IMR-90 (cell line): ENCODE measurements at regions not wholly inside any gene's neighbourhood (a gene's known extent, or its start where the extent isn't known, plus 50 kb on each side); places are given as distances from the start of the nearest gene placed in this dataset.

Source experiments
- ATAC-seq: fragments of 200-7000 bp; cut with Tn5 transposase; 2 replicates; pipeline ENCODE4 v1.9.1; 2020; ENCODE audit warnings: low read depth, mild to moderate bottlenecking, moderate library complexity
- BruUV-seq: library from RNA; stranded (reverse); fragments of 400-500 nt; replicated peaks from 2 replicates; lab custom pipeline; 2021; lab: Mats Ljungman, UMichigan
- CTCF ChIA-PET: fragments of 300-600 bp; formaldehyde crosslinking; extraction: SDS; loops from one replicate; lab custom pipeline; 2021; ENCODE audit warnings: antibody characterized with exemption; lab: Yijun Ruan, JAX
- POLR2A ChIA-PET: fragments of 300-600 bp; sonication (Branson Sonifier 250); formaldehyde crosslinking; loops from one replicate; lab custom pipeline; 2022; ENCODE audit warnings: antibody characterized with exemption; ENCODE audit not compliant: unreplicated experiment; lab: Charles Lee
- DNase-seq: peaks from one replicate; pipeline ENCODE4 v3.0.0; 2013
- H2AFZ ChIP-seq: replicated peaks from 2 replicates; pipeline ENCODE3; 2013; ENCODE audit warnings: low read length, mild to moderate bottlenecking; ENCODE audit not compliant: poor library complexity
- H2AK5ac ChIP-seq: 2 replicates; pipeline ENCODE4 v1.6.1; 2013; ENCODE audit warnings: low read depth, low read length, inconsistent platforms
- H2AK9ac ChIP-seq: replicated peaks from 2 replicates; pipeline ENCODE3; 2013; ENCODE audit warnings: mild to moderate bottlenecking, low read depth, low read length, moderate library complexity; ENCODE audit not compliant: poor library complexity
- H2BK120ac ChIP-seq: 2 replicates; pipeline ENCODE4 v1.6.1; 2013; ENCODE audit warnings: low read depth, low read length, inconsistent platforms
- H2BK15ac ChIP-seq: 3 replicates; pipeline ENCODE4 v1.6.1; 2013; ENCODE audit warnings: low read depth, low read length, inconsistent platforms
- H2BK20ac ChIP-seq: 2 replicates; pipeline ENCODE4 v1.6.1; 2013; ENCODE audit warnings: low read depth, mild to moderate bottlenecking, inconsistent platforms, low read length, moderate library complexity
- H2BK5ac ChIP-seq: 2 replicates; pipeline ENCODE4 v1.6.1; 2013; ENCODE audit warnings: mild to moderate bottlenecking, low read depth, low read length, inconsistent platforms; ENCODE audit not compliant: poor library complexity, severe bottlenecking
- H3K14ac ChIP-seq: replicated peaks from 2 replicates; pipeline ENCODE4 v1.6.1; 2013; ENCODE audit warnings: low read depth, low read length, inconsistent platforms
- H3K18ac ChIP-seq: 2 replicates; pipeline ENCODE4 v1.6.1; 2013; ENCODE audit warnings: low read depth, low read length, control low read depth
- H3K23ac ChIP-seq: 2 replicates; pipeline ENCODE4 v1.6.1; 2013; ENCODE audit warnings: low read depth, low read length, inconsistent platforms
- H3K27ac ChIP-seq: 2 replicates; pipeline ENCODE4 v1.5.1; 2013; ENCODE audit warnings: mild to moderate bottlenecking, control low read depth, low read length; ENCODE audit not compliant: insufficient read depth
- H3K27me3 ChIP-seq: 2 replicates; pipeline ENCODE4 v1.6.1; 2013; ENCODE audit warnings: low read length; ENCODE audit not compliant: control insufficient read depth, insufficient read depth
- H3K36me3 ChIP-seq: 2 replicates; pipeline ENCODE4 v1.6.1; 2013; ENCODE audit warnings: low read length, mixed read lengths; ENCODE audit not compliant: control insufficient read depth, insufficient read depth
- H3K4ac ChIP-seq: 2 replicates; pipeline ENCODE4 v1.6.1; 2013; ENCODE audit warnings: low read depth, low read length, inconsistent platforms
- H3K4me1 ChIP-seq: 2 replicates; pipeline ENCODE4 v1.6.1; 2013; ENCODE audit warnings: low read length, mixed read lengths; ENCODE audit not compliant: control insufficient read depth, insufficient read depth
- H3K4me2 ChIP-seq: 2 replicates; pipeline ENCODE4 v1.6.1; 2013; ENCODE audit warnings: low read depth, mild to moderate bottlenecking, control low read depth, low read length, moderate library complexity
- H3K4me3 ChIP-seq: 2 replicates; pipeline ENCODE4 v1.5.1; 2013; ENCODE audit warnings: low read depth, mild to moderate bottlenecking, control low read depth, low read length, moderate library complexity; ENCODE audit not compliant: insufficient read depth
- H3K56ac ChIP-seq: 2 replicates; pipeline ENCODE4 v1.6.1; 2013; ENCODE audit warnings: low read length, inconsistent platforms; ENCODE audit not compliant: insufficient read depth; ENCODE audit errors: extremely low read depth
- H3K79me1 ChIP-seq, 2 experiments: 2 replicates each; pipeline ENCODE4 v1.6.1; 2013; ENCODE audit warnings: low read length in 2 of 2, inconsistent platforms in 1 of 2, low read depth in 1 of 2
- H3K9ac ChIP-seq: 2 replicates; pipeline ENCODE4 v1.6.1; 2013; ENCODE audit warnings: low read depth, low read length, control low read depth
- H3K9me1 ChIP-seq: 2 replicates; pipeline ENCODE4 v1.6.1; 2013; ENCODE audit warnings: low read length, inconsistent platforms; ENCODE audit not compliant: insufficient read depth
- H3K9me3 ChIP-seq: 2 replicates; pipeline ENCODE4 v1.6.1; 2013; ENCODE audit warnings: low read length; ENCODE audit not compliant: control insufficient read depth, insufficient read depth
- H4K20me1 ChIP-seq: 2 replicates; pipeline ENCODE4 v1.6.1; 2013; ENCODE audit warnings: low read length, inconsistent platforms; ENCODE audit not compliant: insufficient read depth
- H4K5ac ChIP-seq: 2 replicates; pipeline ENCODE4 v1.6.1; 2013; ENCODE audit warnings: mild to moderate bottlenecking, low read depth, low read length, control low read depth
- H4K8ac ChIP-seq, 2 experiments: 2 replicates each; pipeline ENCODE4 v1.6.1; 2013; ENCODE audit warnings: low read depth in 2 of 2, low read length in 2 of 2, control low read depth in 1 of 2, inconsistent platforms in 1 of 2
- H4K91ac ChIP-seq: 2 replicates; pipeline ENCODE4 v1.6.1; 2013; ENCODE audit warnings: low read depth, low read length, inconsistent platforms; ENCODE audit not compliant: insufficient read depth
- BHLHE40 ChIP-seq: fragments of 150-350 bp; IDR thresholded peaks from 2 replicates; pipeline ENCODE4 v1.6.1; 2016; ENCODE audit warnings: mild to moderate bottlenecking, low read depth, low read length
- CEBPB ChIP-seq: IDR thresholded peaks from 2 replicates; pipeline ENCODE4 v1.6.1; 2012; ENCODE audit warnings: low read depth, low read length, improper control_type of control experiment
- CHD1 ChIP-seq: IDR thresholded peaks from 2 replicates; pipeline ENCODE4 v1.6.1; 2012; ENCODE audit warnings: low read depth, low read length, improper control_type of control experiment
- FOS ChIP-seq: fragments of 150-350 bp; IDR thresholded peaks from 2 replicates; pipeline ENCODE4 v1.6.1; 2016; ENCODE audit warnings: low read depth, low read length
- MAFK ChIP-seq: IDR thresholded peaks from 2 replicates; pipeline ENCODE4 v1.6.1; 2012; ENCODE audit warnings: low read depth, low read length, improper control_type of control experiment
- MAZ ChIP-seq: IDR thresholded peaks from 2 replicates; pipeline ENCODE4 v1.6.1; 2012; ENCODE audit warnings: low read depth, mild to moderate bottlenecking, low read length, improper control_type of control experiment, moderate library complexity, borderline replicate concordance
- MXI1 ChIP-seq: IDR thresholded peaks from 2 replicates; pipeline ENCODE4 v1.6.1; 2012; ENCODE audit warnings: low read depth, mild to moderate bottlenecking, low read length, moderate library complexity, borderline replicate concordance
- NFE2L2 ChIP-seq: fragments of 150-350 bp; IDR thresholded peaks from 2 replicates; pipeline ENCODE4 v1.6.1; 2016; ENCODE audit warnings: low read depth, mild to moderate bottlenecking, low read length
- POLR2A ChIP-seq: IDR thresholded peaks from 2 replicates; pipeline ENCODE4 v1.6.1; 2012; ENCODE audit warnings: mild to moderate bottlenecking, low read depth, low read length
- RAD21 ChIP-seq: IDR thresholded peaks from 2 replicates; pipeline ENCODE4 v1.6.1; 2012; ENCODE audit warnings: low read length, improper control_type of control experiment
- RCOR1 ChIP-seq: IDR thresholded peaks from 2 replicates; pipeline ENCODE4 v1.6.1; 2012; ENCODE audit warnings: mild to moderate bottlenecking, low read length, improper control_type of control experiment; ENCODE audit not compliant: insufficient replicate concordance
- RFX5 ChIP-seq: IDR thresholded peaks from 2 replicates; pipeline ENCODE4 v1.8.0; 2012; ENCODE audit warnings: low read depth, mild to moderate bottlenecking, low read length, moderate library complexity
- SMC3 ChIP-seq: fragments of 150-350 bp; IDR thresholded peaks from 2 replicates; pipeline ENCODE4 v1.6.1; 2016; ENCODE audit warnings: low read depth, mild to moderate bottlenecking, antibody characterized with exemption, low read length, moderate library complexity
- WGBS, 2 experiments: methylation state at CpG; one replicate each; pipeline versions ENCODE4 v1.1.5 to v1.1.7; 2013; ENCODE audit warnings: missing lambda C conversion rate in 2 of 2; ENCODE audit not compliant: insufficient read length in 1 of 2; ENCODE audit errors: extremely low coverage in 2 of 2; 5-methylcytosine and 5-hydroxymethylcytosine counted together
- dilution Hi-C: fragments of 300-500 bp; cut with HindIII; formaldehyde crosslinking; loops from one replicate; pipeline ENCODE4 v1.14.3; 2018; ENCODE audit warnings: low sequenced_read_pairs; ENCODE audit not compliant: unreplicated experiment
- in situ Hi-C: fragments of 300-500 bp; cut with MboI; formaldehyde crosslinking; loops from 3 replicates; pipeline ENCODE4 v1.14.3; 2019; ENCODE audit warnings: low sequenced_read_pairs, inconsistent platforms, mixed read lengths
- intact Hi-C: fragments of 100-400 bp; cut with micrococcal nuclease; formaldehyde crosslinking; loops from 2 replicates; pipeline ENCODE4 v1.10.0; 2022
- TF ChIP-seq, protein P1 (sequence below): fragments of 150-350 bp; IDR thresholded peaks from 2 replicates; pipeline ENCODE4 v1.6.1; 2017; ENCODE audit warnings: mild to moderate bottlenecking, antibody characterized with exemption, low read length, low read depth
- TF ChIP-seq, protein P2 (sequence below): fragments of 150-350 bp; IDR thresholded peaks from 2 replicates; pipeline ENCODE4 v1.6.1; 2016; ENCODE audit warnings: low read depth, mild to moderate bottlenecking, low read length, moderate library complexity, borderline replicate concordance
- TF ChIP-seq, protein P3 (sequence below): conservative IDR thresholded peaks from 2 replicates; pipeline ENCODE4 v1.5.1; 2012; ENCODE audit warnings: mild to moderate bottlenecking, low read depth, low read length, improper control_type of control experiment

DNA sequence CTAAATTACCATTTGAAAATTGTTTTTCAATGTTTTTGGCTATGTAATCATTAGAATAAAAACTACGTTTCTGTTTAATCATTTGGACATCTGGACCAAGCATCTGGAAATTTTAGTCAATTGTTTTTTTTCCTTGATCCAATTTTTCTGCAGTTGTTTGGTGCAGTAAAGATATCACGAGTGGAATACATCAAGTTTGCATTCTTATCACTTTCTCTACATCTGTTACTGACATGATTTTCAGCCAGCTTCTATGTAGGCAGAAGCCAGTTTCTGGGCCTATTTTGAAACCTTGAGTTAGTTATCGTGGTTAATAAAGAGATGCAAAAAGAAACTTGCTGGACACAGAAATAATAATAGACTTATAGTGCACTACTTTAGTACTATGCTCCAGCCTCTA lies 277.9 kb upstream of the ADAMTS5 start:
- H3K4me2 ChIP-seq: no peak overlapping the region
- in situ Hi-C loops (no loop called here), dilution Hi-C loops (no loop called here), intact Hi-C loops (no loop called here)
- no peaks in the 10 kb centered on the region for H3K9me3 ChIP-seq
- ATAC-seq (no peak), DNase-seq (no peak)
- H4K91ac ChIP-seq: no peak overlapping the region
- H3K4me3 ChIP-seq: no peak overlapping the region
- no peak overlapping the region for H2BK5ac ChIP-seq
- no peak overlapping the region for H2BK120ac ChIP-seq
- no peaks in the 10 kb centered on the region for H3K9me1 ChIP-seq
- no peak overlapping the region for H2BK15ac ChIP-seq
- peaks cover 2% of the 10 kb centered on the region; the same call in 1 of the 2 replicates for H3K4me1 ChIP-seq
- no CpG with 5 or more reads among the region's 3 CpGs for WGBS, 2 experiments
- H3K27me3 ChIP-seq: no peaks in the 10 kb centered on the region
- CTCF ChIA-PET: no interaction called here
- no peak overlapping the region for H3K4ac ChIP-seq
- no peak overlapping the region for H2AK5ac ChIP-seq
- H4K5ac ChIP-seq: no peak overlapping the region
- no peak overlapping the region for H2AK9ac ChIP-seq
- H3K18ac ChIP-seq: no peak overlapping the region
- no peaks in the 10 kb centered on the region for H3K36me3 ChIP-seq
- H4K8ac ChIP-seq: no peak overlapping the region
- no peak overlapping the region for H3K9ac ChIP-seq
- H3K79me1 ChIP-seq: no peaks in the 10 kb centered on the region
- no peak overlapping the region for H3K23ac ChIP-seq
- TF ChIP-seq, protein P1, sequence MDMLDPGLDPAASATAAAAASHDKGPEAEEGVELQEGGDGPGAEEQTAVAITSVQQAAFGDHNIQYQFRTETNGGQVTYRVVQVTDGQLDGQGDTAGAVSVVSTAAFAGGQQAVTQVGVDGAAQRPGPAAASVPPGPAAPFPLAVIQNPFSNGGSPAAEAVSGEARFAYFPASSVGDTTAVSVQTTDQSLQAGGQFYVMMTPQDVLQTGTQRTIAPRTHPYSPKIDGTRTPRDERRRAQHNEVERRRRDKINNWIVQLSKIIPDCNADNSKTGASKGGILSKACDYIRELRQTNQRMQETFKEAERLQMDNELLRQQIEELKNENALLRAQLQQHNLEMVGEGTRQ: no peak
- TF ChIP-seq CHD1 (no peak), RAD21 (no peak), MAZ (no peak), BHLHE40 (no peak), RFX5 (no peak), MAFK (no peak), CEBPB (no peak), SMC3 (no peak), MXI1 (no peak), RCOR1 (no peak), NFE2L2 (no peak), FOS (no peak), POLR2A (no peak)
- TF ChIP-seq, protein P2, sequence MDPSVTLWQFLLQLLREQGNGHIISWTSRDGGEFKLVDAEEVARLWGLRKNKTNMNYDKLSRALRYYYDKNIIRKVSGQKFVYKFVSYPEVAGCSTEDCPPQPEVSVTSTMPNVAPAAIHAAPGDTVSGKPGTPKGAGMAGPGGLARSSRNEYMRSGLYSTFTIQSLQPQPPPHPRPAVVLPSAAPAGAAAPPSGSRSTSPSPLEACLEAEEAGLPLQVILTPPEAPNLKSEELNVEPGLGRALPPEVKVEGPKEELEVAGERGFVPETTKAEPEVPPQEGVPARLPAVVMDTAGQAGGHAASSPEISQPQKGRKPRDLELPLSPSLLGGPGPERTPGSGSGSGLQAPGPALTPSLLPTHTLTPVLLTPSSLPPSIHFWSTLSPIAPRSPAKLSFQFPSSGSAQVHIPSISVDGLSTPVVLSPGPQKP: no peak
- TF ChIP-seq, protein P3, sequence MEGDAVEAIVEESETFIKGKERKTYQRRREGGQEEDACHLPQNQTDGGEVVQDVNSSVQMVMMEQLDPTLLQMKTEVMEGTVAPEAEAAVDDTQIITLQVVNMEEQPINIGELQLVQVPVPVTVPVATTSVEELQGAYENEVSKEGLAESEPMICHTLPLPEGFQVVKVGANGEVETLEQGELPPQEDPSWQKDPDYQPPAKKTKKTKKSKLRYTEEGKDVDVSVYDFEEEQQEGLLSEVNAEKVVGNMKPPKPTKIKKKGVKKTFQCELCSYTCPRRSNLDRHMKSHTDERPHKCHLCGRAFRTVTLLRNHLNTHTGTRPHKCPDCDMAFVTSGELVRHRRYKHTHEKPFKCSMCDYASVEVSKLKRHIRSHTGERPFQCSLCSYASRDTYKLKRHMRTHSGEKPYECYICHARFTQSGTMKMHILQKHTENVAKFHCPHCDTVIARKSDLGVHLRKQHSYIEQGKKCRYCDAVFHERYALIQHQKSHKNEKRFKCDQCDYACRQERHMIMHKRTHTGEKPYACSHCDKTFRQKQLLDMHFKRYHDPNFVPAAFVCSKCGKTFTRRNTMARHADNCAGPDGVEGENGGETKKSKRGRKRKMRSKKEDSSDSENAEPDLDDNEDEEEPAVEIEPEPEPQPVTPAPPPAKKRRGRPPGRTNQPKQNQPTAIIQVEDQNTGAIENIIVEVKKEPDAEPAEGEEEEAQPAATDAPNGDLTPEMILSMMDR: no peak
- no peaks in the 10 kb centered on the region for H4K20me1 ChIP-seq
- H3K14ac ChIP-seq: no peak overlapping the region
- H3K56ac ChIP-seq: no peak overlapping the region
- no peak overlapping the region for H3K27ac ChIP-seq
- POLR2A ChIA-PET: no interaction called here
- no TSS peak for BruUV-seq
- H2BK20ac ChIP-seq: no peak overlapping the region
- no peak overlapping the region for H2AFZ ChIP-seq
